GM18909 (cell line): ENCODE measurements at regions not wholly inside any gene's neighbourhood (a gene's known extent, or its start where the extent isn't known, plus 50 kb on each side); places are given as distances from the start of the nearest gene placed in this dataset.
A peak's percentile ranks its signal among the peaks of the same experiment; 100 is the strongest.

Experiments
- ATAC-seq: cut with Tn5 transposase; IDR thresholded peaks from one replicate; pipeline ENCODE4 v1.9.1; 2021; ENCODE audit warnings: mild to moderate bottlenecking; ENCODE audit not compliant: unreplicated experiment, poor library complexity

DNA sequence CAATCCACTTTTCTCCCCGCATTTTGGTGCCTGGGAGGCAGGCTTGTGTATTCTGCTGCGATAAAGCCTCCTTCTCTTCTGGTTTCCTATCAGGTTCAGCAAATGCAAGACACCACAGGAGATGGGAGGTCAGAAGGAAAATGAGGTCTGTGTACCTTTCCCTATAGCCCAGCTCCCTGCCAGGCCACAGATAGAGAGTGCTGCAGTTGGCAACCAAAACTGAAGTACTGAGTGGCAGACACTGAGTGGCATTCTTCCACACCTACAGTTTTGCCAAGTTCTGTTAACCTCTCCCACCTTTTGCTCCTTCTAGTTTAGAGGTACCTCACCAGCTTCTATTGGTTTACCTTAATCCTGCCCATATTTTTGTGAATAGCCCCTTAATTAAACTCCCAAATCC lies 948.4 kb downstream of the SORCS1 start:
- no peak for ATAC-seq

DNA sequence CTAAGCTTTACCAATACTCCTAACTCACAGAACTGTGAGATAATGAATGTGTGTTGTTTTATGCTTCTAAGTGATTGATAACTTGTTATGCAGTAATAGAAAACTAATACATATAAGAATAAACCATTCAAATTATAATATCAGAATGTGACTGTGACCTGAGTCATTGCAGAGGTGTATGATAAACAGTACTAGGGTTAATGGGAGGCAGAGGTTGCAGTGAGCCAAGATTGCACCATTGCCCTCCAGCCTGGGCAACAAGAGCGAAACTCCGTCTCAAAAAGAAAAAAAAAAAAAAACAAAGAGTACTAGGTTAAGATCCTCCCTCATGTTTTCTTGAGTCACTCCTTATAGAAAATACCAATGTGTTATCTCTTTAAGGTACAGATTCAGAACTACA lies 950.3 kb downstream of the SORCS1 start:
- no peak for ATAC-seq

- no peak for ATAC-seq
Measured at GRCh38 chr10:106213493-106213892, 951.0 kb downstream of the SORCS1 start.

DNA sequence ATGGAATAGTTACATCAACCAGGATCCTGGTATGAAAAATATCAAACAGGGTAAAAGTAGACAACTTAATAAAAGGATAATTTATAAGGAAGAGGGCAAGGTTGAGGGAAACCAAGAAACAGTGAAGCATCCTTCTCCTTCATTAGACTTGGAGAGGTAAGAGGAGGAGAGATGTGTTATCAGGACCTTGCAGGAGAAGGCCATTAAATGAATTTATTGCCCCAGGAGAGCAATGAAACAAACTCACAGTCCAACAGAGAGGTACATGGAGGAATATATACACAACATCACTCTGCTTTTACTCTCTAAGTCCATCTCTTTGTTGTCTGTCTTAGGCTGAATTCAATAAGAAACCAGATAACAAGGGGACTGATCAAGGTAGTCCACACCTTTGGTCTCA lies 966.2 kb downstream of the SORCS1 start:
- ATAC-seq, result no peak

DNA sequence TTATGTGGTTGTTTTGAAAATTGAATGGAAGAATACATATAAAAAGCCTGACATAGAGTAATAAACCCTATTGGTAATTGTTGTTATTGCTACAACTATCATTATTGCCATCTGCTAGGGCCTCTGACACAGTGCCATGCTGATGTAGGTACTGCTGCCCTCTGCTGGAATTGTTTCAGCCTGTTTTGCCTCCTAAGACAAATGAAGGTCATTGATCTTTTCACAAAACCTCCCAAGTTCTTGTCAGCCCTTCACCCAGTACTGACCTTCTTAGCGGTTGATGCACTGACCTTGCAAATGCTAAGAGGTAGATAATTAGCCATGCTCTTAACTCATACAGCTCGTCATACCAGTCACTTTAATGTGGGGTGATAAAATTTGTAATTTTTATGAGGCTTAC lies 975.2 kb downstream of the SORCS1 start:
- peak; percentile 67 for ATAC-seq

DNA sequence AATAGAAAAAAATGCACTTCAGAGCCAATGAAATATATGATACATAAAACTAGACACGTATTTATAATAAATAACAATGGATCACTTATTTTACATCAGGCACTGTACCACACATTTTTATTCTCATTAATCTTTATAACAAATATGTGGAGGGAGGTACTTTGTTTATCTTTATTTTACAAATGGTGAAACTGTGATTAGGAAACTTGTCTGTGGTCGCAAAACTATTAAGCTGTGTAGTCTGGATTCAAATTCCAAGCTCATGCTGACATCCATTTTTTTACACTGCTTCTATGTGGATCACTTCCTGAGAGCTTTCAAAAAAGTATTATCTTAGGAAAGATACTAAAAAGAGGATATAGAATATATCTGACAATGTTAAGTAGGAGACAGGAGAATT lies 978.6 kb downstream of the SORCS1 start:
- no peak for ATAC-seq

DNA sequence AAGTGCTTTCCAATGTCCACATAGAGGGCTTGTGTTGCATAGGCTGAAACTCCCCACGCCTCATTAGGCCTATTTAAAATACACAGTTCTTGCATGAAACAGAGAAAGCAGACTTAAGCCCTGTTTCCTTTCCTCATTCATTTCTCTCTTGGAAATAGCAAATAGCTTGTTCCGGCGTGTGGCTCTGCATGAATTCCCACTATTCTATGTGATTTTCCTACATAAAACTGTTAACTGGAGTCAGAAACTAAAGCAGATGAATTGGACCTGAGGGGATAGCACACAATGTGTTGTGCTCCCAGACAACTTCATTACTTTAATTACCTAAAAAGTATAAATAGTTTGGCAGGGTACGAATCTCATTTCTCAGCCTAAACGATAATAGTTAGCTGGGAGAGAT lies 981.5 kb downstream of the SORCS1 start:
- no peak for ATAC-seq

DNA sequence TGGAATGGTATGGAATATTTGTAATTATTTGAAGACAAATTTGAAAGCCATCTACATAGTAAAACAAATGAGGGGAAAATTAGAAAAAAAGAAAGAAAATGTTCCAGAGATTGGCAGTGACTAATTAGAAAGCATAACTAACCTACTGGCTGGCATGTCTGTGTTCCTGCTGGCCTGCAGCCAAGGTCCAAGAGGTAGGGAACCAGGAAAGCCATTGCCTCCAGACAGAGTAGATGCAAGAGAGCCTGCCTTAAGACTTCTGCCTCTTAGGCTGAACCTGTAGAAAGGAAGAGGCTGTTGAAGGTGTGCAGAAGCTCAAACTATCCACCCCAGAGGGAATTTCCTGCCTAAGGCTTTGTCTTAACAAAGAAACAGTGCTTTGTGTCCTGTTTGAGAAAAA lies 982.0 kb downstream of the SORCS1 start:
- no peak for ATAC-seq

DNA sequence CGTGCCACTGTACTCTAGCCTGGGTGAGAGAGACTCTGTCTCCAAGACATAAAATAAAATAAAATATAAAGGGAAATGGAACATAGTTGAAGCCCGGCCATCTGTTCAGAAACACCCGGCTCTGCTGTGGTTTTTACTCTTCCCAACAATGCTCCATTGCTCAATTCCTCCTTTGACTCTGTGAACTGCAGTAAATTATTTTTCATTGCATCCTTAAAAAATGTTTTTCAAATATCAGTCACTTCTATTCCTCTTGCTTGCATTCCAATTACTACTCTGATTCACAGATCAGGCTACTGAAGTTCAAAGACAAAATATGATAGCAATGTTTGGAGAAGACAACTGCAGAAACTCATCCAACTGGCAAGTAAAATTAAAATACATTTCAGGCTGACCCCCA lies 983.0 kb downstream of the SORCS1 start:
- ATAC-seq, result no peak

DNA sequence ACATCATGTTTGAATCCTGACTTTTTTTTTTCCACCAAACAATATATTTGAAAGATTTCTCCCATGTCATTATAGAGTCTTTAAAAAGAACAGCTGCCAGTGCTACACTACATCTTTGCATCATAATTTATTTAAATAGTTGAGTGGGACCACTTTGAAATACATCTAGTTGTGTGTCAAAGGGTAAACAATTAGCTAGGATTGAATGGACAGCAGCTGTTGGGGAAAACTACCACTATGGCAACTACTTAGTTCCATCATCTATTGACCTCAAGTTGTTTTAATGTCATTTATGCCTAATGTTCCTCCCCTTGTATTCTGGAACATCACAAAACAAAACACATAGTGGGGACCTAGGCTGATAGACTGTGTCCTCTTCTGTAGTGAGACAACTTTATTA lies 985.1 kb downstream of the SORCS1 start:
- no peak for ATAC-seq

GRCh38 chr10:106175760-106176377 lies 988.6 kb downstream of the SORCS1 start:
- ATAC-seq, result no peak

DNA sequence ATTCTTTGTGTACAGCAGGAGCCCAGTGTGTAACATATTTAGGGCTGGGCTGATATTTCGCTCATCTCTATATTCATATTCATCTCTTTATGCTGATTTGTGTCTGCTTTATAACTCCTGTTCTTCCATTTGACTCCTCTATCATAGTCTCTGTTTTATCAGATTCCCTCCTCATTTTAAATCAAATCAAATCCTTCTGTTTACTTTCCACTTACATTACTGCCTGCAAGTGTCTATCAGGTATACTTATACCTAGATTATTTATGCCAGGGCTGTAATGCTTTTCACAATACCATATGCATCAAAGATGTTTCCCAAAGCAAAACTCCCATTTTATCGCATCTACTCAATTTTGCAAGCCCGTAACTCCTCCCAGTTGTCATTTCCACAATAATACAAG lies 990.7 kb downstream of the SORCS1 start:
- ATAC-seq, result no peak

GRCh38 chr10:106169241-106169640 lies 995.3 kb downstream of the SORCS1 start:
- ATAC-seq, result no peak

DNA sequence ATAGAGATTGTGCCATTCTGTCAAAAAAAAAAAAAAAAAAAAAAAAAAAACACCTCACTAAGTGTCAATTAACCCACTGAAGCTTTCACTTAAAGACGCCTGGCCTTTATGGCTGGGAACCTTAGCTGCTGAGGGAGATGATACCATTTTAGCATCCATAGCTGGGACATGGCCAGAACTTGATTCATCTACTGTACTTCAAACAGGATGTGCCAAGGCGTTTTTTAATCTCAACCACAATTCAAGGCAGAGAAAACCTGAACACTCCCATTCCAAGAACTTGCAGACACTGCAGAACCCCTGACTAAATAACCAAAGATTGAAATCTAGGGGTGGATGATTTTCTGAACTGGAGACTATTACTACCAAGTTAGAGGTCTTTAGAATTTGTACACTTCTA lies 996.6 kb downstream of the SORCS1 start:
- ATAC-seq, result no peak

- no peak for ATAC-seq
Measured at GRCh38 chr10:106158241-106158640, 1006.3 kb downstream of the SORCS1 start.

DNA sequence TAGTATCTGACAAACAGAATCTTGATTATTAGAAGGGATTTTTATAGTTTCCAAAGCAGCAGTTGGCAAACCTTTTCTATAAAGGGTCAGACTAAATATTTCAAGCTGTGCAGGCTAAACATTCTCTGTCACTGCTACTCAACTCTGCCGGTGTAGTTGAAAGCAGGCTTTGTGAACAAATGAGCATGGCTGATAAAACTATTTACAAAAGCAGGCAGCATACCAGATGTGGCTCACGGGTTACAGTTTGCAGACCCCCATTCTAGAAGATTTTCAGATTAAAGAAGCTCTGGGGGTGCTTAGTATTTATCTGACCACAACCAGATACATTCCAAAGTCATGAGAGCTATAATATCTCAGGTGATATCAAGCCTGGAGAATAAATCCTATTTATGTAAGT lies 1017.5 kb downstream of the SORCS1 start:
- no peak for ATAC-seq

GRCh38 chr10:106139915-106140314 lies 1024.6 kb downstream of the SORCS1 start:
- ATAC-seq, result no peak

DNA sequence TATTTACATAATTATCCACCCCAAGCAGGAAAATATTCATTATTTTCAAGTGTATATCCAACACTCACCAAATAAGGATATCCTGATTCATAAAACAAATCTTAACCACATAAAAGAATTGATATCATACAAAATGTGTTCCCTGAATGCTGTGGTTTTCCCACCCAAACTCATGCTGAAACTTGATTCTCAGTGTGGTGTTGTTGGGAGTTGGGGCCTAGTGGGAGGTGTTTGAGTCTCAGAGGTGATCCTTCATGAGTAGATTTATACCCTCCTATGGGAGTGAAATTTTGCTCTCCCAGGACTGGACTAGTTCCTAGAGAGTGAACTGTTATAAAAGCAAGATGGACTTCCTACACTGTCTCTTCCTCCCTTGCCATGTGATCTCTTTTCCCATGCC lies 1028.3 kb downstream of the SORCS1 start:
- ATAC-seq, result no peak

- ATAC-seq, result no peak
Measured at GRCh38 chr10:106134326-106135000, 1030.0 kb downstream of the SORCS1 start.

DNA sequence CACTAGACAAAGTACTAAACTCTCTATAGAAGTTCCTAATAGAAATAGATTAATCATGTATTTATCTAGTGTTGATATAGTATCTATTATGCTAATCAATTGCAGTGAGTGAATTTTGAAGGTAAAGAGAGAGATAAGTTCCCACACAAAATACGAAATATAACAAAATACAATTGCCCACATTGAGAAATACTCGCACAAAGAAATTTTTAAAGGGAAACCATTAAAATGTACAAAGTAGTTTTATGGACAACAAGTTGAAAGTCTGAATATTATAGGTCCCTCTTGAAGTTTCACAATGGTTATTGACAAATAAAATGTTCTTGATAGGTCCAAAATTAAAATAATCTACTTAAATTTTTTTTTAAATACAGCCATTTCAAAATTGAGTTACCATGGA lies 1031.1 kb downstream of the SORCS1 start:
- ATAC-seq, result no peak

- ATAC-seq, result no peak
Measured at GRCh38 chr10:106132956-106133355, 1031.5 kb downstream of the SORCS1 start.

GRCh38 chr10:106114656-106115186 lies 1049.8 kb downstream of the SORCS1 start:
- no peak for ATAC-seq
